Central memory CD4-positive, alpha-beta T cell (primary cell): ENCODE measurements at regions not wholly inside any gene's neighbourhood (a gene's known extent, or its start where the extent isn't known, plus 50 kb on each side); places are given as distances from the start of the nearest gene placed in this dataset.

Experiments
- DNase-seq: peaks from one replicate; pipeline ENCODE4 v3.0.0; 2022

GRCh38 chr6:166688901-166689300 is 61.9 kb upstream of the RPS6KA2 start:
- no peak for DNase-seq

DNA sequence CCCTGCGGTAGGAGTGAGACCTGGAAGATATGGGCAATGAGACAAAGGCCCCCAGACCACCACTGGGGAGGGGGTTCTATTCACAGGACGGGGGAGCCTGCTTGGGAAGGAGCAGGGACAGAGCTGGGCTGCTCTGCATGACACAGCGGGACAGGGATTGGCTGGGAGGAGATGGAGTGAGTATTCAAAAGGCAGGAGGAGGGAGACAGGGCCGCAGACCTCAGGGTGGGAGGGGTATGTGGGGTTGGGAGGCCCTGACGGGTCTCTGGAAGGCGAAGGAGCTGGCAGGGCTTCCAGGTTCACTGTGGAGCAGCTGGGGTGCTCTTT is 60.8 kb upstream of the RPS6KA2 start:
- no peak for DNase-seq

- DNase-seq: no peak
Measured at GRCh38 chr6:166687070-166687878, 60.2 kb upstream of the RPS6KA2 start.

DNA sequence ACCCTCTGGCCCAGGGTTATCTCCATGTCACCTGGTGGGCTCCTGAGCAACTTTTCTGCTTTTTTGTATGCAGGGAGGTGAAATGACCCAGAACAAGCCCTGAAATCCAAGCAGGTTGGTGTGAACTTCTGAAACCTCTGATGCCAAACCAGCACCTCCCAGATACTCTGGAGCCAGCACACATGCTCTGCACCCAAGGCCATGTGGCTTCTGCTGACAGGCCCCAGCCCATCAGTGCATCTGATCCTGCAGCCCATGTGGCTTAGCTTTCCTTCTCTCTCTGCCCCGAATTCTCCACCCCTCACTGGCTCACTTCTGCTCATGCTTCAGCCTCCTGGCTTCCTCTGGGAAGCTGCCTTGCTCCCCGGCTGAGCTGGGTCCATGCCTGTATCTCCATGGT is 59.3 kb upstream of the RPS6KA2 start:
- DNase-seq: no peak

DNA sequence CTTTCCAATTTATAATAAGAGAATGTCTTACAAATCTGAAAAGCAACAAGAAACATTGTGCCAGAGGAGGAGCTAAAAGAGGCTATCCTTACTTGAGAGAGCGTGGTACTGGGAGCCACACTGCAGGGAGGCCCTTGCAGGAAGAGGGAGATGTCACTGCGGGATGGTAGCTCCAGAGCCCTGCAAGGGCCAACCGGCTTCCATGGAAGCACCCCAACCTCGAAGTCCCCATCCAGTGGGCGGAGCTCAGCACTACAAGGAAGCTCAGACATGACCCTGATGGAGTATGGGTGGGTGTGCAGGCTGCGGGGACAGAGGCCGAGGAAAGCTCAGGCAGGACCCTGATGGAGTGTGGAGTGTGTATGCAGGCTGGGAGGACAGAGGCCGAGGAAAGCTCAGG is 57.8 kb upstream of the RPS6KA2 start:
- DNase-seq: no peak

DNA sequence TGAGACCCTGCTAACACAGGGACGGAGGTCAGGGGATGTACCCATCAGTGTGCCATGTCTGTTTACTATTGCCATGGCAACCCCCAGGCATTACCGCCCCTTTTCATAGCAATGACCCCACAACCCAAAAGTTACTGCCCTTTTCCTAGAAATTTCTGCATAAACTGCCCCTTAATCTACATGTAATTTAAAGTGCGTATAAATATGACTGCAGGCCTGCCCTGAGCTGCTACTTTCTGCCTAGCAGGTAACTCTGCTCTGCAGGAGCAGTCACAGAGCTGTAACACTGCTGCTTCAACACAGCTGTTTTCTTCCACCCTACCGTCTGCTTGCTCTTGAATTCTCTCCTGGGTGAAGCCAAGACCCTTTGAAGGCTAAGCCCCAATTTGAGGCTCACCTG is 57.1 kb upstream of the RPS6KA2 start:
- DNase-seq: no peak

- DNase-seq: no peak
Measured at GRCh38 chr6:166683477-166683876, 56.4 kb upstream of the RPS6KA2 start.

DNA sequence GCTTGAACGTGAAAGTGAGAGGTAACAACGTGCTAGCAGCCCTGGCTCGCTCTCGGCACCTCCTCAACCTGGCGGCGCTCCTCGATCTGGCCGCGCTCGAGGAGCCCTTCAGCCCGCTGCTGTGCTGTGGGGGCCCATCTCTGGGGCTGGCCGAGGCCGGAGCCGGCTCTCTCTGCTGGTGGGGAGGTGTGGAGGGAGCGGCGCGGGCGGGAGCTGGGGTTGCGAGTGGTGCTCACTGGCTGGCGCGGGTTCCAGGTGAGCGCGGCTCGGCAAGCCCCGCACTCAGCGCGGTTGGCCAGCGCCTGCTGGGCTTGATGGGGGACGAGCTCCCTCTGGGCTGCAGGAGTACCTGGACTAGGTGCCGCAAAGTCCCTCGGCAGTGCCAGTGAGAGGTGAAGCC is 52.5 kb upstream of the RPS6KA2 start:
- DNase-seq: no peak

DNA sequence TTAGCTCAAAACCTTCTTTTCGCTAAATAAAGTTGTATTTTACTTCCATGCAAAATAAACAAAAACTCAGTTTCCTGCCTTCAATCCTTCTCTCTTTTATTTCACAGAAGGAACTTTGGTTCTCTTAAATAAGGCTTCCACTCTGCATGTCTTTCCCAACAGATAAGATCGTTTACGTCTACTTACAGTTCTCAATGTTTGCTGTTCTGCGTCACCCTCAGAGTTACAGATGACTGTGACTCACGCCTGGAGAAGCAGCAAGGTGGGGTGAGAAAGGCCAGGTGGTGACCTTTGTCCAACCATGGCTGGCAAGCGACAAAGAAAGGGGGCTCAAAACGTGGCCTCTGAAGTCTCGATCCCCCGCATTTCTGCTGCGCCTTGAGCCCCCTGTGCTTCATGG is 51.4 kb upstream of the RPS6KA2 start:
- no peak for DNase-seq

- no peak for DNase-seq
Measured at GRCh38 chr6:166677941-166678340, 50.9 kb upstream of the RPS6KA2 start.
